Activated CD4-positive, alpha-beta T cell treated with anti-CD3 and anti-CD28 coated beads for 36 hours (primary cell): ENCODE measurements at regions not wholly inside any gene's neighbourhood (a gene's known extent, or its start where the extent isn't known, plus 50 kb on each side); places are given as distances from the start of the nearest gene placed in this dataset.
"Not testable (repeated sequence)": the region's sequence is repeated elsewhere in the genome, so short reads cannot be mapped to it uniquely, and the experiment has no call there.

ENCODE experiments used
- ATAC-seq: fragments of 200-7000 bp; cut with Tn5 transposase; one replicate; pipeline ENCODE4 v1.10.0; 2021; ENCODE audit warnings: mild to moderate bottlenecking, moderate library complexity
- CTCF ChIA-PET: fragments of 350-600 bp; sonication (Branson Sonifier 250); formaldehyde crosslinking; loops from one replicate; lab custom pipeline; 2021; ENCODE audit warnings: antibody characterized with exemption; lab: Charles Lee
- POLR2A ChIA-PET: fragments of 350-600 bp; sonication (Branson Sonifier 250); formaldehyde crosslinking; loops from one replicate; lab custom pipeline; 2021; ENCODE audit warnings: antibody characterized with exemption, inconsistent platforms; lab: Charles Lee
- DNase-seq: peaks from one replicate; pipeline ENCODE4 v3.0.0-alpha.2; 2020
- H3K27ac Mint-ChIP-seq: one replicate; pipeline ENCODE4 v1.8.0; 2021; ENCODE audit warnings: mixed read lengths
- H3K27me3 Mint-ChIP-seq: one replicate; pipeline ENCODE4 v1.8.0; 2021; ENCODE audit warnings: mixed read lengths
- H3K36me3 Mint-ChIP-seq: one replicate; pipeline ENCODE4 v1.8.0; 2021; ENCODE audit warnings: low read depth, mixed read lengths
- H3K4me1 Mint-ChIP-seq: one replicate; pipeline ENCODE4 v1.8.0; 2021; ENCODE audit warnings: mixed read lengths
- H3K4me3 Mint-ChIP-seq: one replicate; pipeline ENCODE4 v1.8.0; 2021; ENCODE audit warnings: mild to moderate bottlenecking, moderate library complexity, mixed read lengths
- H3K9me3 Mint-ChIP-seq: one replicate; pipeline ENCODE4 v1.8.0; 2021; ENCODE audit warnings: low read depth, mixed read lengths
- intact Hi-C, 2 experiments: fragments of 100-400 bp; cut with DNase I in 1 of 2; cut with micrococcal nuclease in 1 of 2; formaldehyde crosslinking; loops; one replicate each; pipeline versions ENCODE4 v1.14.2 to v1.15.1; 2022 to 2024; cut with DNase I, micrococcal nuclease

DNA sequence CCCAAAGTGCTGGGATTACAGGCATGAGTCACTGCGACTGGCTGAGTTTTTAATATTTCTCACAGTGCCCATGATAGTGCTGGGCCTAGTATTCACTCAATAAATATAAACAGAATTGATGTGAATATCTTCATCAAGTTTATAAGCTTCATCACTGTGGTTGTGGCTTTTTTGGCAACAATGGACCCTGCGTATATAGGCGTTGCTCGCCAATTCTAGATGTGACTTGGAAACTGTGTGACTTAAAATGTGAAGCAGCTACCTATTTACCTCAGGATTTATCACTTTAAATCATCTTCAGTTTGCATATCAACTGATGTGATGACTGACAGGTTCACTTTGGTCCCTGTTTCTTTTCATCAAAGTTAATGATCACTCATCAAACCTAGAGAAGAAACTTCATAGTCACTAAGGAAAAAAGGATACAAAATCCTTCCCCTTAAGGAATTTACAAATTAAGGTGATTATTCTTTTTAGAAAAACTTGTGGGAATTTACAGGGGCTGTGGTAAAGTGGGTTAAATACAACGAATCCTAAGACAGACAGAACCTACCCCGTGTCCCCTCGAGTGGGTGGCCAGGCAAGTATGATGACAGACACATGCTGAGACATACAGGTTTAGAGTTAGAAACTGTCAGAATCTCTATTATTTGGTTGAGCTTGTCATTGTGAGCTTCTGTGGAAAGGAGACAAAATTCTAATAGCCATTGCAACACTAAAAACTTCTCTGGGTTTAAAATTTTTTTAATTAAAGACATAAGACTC lies 101.3 kb downstream of the AKAP11 start:
- intact Hi-C loops = loop anchor here (1.0 kb wide), 1 partner anchor 19 kb away; no protein-coding TSS in a partner anchor
- CTCF ChIA-PET = interaction anchor here (1.0 to 1.4 kb wide), 5 partner anchors 18 to 40 kb away, joined by 3 to 4 read pairs (median 3); no protein-coding TSS in a partner anchor
- H3K27ac Mint-ChIP-seq = peak overlapping the region; percentile 60
- H3K4me3 Mint-ChIP-seq = no peak overlapping the region
- peaks cover 73% of the 10 kb centered on the region for H3K4me1 Mint-ChIP-seq
- DNase-seq (peak; percentile 56), ATAC-seq (peak; percentile 20)
- H3K9me3 Mint-ChIP-seq = peaks cover 6% of the 10 kb centered on the region
- POLR2A ChIA-PET = interaction anchor here (0.6 to 1.8 kb wide), 8 partner anchors 16 to 909 kb away, joined by 3 to 14 read pairs (median 4); no protein-coding TSS in a partner anchor
- H3K36me3 Mint-ChIP-seq = peaks cover 8% of the 10 kb centered on the region
- H3K27me3 Mint-ChIP-seq = no peaks in the 10 kb centered on the region

- peaks cover 76% of the 10 kb centered on the region for H3K4me1 Mint-ChIP-seq
- ChIA-PET CTCF (interaction anchor here (0.9 kb wide), 1 partner anchor 49 kb away, joined by 3 read pairs; no protein-coding TSS in a partner anchor), POLR2A (no interaction called here)
- no peak overlapping the region for H3K4me3 Mint-ChIP-seq
- peaks cover 15% of the 10 kb centered on the region for H3K36me3 Mint-ChIP-seq
- intact Hi-C loops = loop anchor here (5.0 kb wide), 2 partner anchors 103 to 458 kb away; partner anchors contain the start of gene AKAP11 (in 1 of the 2)
- no peak overlapping the region for H3K27ac Mint-ChIP-seq
- ATAC-seq = no peak
- DNase-seq = no peak
- H3K27me3 Mint-ChIP-seq = no peaks in the 10 kb centered on the region
- H3K9me3 Mint-ChIP-seq = peaks cover 6% of the 10 kb centered on the region
Observed at GRCh38 chr13:42375663-42376062, 103.7 kb downstream of the AKAP11 start.

- DNase-seq (peak; percentile 60), ATAC-seq (peak; percentile 83)
- H3K27ac Mint-ChIP-seq = peak overlapping the region; percentile 97
- no peak overlapping the region for H3K4me3 Mint-ChIP-seq
- ChIA-PET POLR2A (interaction anchor here (0.6 to 2.7 kb wide), 10 partner anchors 8 to 1474 kb away, joined by 3 to 53 read pairs (median 6); no protein-coding TSS in a partner anchor), CTCF (interaction anchor here (0.6 to 4.7 kb wide), 16 partner anchors 9 to 117 kb away, joined by 3 to 24 read pairs (median 3); no protein-coding TSS in a partner anchor)
- peaks cover 10% of the 10 kb centered on the region for H3K36me3 Mint-ChIP-seq
- H3K9me3 Mint-ChIP-seq = peaks cover 20% of the 10 kb centered on the region
- H3K4me1 Mint-ChIP-seq = peaks cover 74% of the 10 kb centered on the region
- H3K27me3 Mint-ChIP-seq = no peaks in the 10 kb centered on the region
- intact Hi-C loops = loop anchor here (1.0 to 5.0 kb wide), 8 partner anchors 15 to 461 kb away; partner anchors contain the start of gene AKAP11 (in 1 of the 2)
Observed at GRCh38 chr13:42377640-42378382, 105.9 kb downstream of the AKAP11 start.

- Mint-ChIP-seq H3K36me3 (peaks cover 10% of the 10 kb centered on the region), H3K9me3 (peaks cover 20% of the 10 kb centered on the region), H3K4me1 (peaks cover 73% of the 10 kb centered on the region), H3K27ac (peak overlapping the region; percentile 97), H3K4me3 (no peak overlapping the region), H3K27me3 (no peaks in the 10 kb centered on the region)
- DNase-seq (peak; percentile 46), ATAC-seq (no peak)
- CTCF ChIA-PET = interaction anchor here (1.0 to 4.7 kb wide), 9 partner anchors 9 to 117 kb away, joined by 3 to 24 read pairs (median 4); no protein-coding TSS in a partner anchor
- POLR2A ChIA-PET = interaction anchor here (0.6 to 2.7 kb wide), 9 partner anchors 9 to 1473 kb away, joined by 3 to 53 read pairs (median 6); no protein-coding TSS in a partner anchor
- intact Hi-C loops = loop anchor here (1.0 to 5.0 kb wide), 5 partner anchors 15 to 461 kb away; partner anchors contain the start of gene AKAP11 (in 1 of the 2)
Observed at GRCh38 chr13:42378383-42378780, 106.4 kb downstream of the AKAP11 start.

GRCh38 chr13:42379241-42379640 lies 107.3 kb downstream of the AKAP11 start:
- no peaks in the 10 kb centered on the region for H3K27me3 Mint-ChIP-seq
- ATAC-seq = no peak
- peaks cover 20% of the 10 kb centered on the region for H3K9me3 Mint-ChIP-seq
- H3K27ac Mint-ChIP-seq = peak overlapping the region; percentile 97
- POLR2A ChIA-PET = no interaction called here
- intact Hi-C loops = loop anchor here (2.0 to 5.0 kb wide), 3 partner anchors 107 to 462 kb away; partner anchors contain the start of gene AKAP11 (in 1 of the 2)
- H3K36me3 Mint-ChIP-seq = peaks cover 10% of the 10 kb centered on the region
- H3K4me1 Mint-ChIP-seq = peaks cover 74% of the 10 kb centered on the region
- no peak for DNase-seq
- CTCF ChIA-PET = interaction anchor here (0.6 to 4.7 kb wide), 5 partner anchors 10 to 23 kb away, joined by 3 to 24 read pairs (median 4); no protein-coding TSS in a partner anchor
- no peak overlapping the region for H3K4me3 Mint-ChIP-seq

- Mint-ChIP-seq H3K27ac (peak overlapping the region; percentile 90), H3K4me3 (peak overlapping the region; percentile 5), H3K36me3 (peaks cover 10% of the 10 kb centered on the region), H3K9me3 (peaks cover 20% of the 10 kb centered on the region), H3K4me1 (peaks cover 70% of the 10 kb centered on the region), H3K27me3 (no peaks in the 10 kb centered on the region)
- ATAC-seq (peak; percentile 38), DNase-seq (peak; percentile 53)
- POLR2A ChIA-PET = interaction anchor here (0.6 to 2.8 kb wide), 4 partner anchors 12 to 83 kb away, joined by 3 to 17 read pairs (median 5); no protein-coding TSS in a partner anchor
- CTCF ChIA-PET = interaction anchor here (1.0 to 4.7 kb wide), 4 partner anchors 8 to 12 kb away, joined by 5 to 24 read pairs (median 6); no protein-coding TSS in a partner anchor
- intact Hi-C loops = no loop called here
Observed at GRCh38 chr13:42380420-42381164, 108.6 kb downstream of the AKAP11 start.

DNA sequence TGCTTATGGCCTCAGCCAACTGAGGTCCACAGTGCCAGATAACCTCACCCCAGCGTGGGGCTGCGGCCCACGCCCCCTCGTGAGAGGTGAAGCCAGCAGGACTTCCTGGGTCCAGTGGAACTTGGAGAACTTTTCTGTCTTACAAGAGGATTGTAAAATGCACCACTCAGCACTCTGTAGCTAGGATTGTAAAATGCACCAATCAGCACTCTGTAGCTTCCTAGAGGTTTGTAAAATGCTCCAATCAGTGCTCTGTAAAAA lies 109.1 kb downstream of the AKAP11 start:
- H3K36me3 Mint-ChIP-seq = peaks cover 10% of the 10 kb centered on the region
- no peak overlapping the region for H3K27ac Mint-ChIP-seq
- POLR2A ChIA-PET = interaction anchor here (0.6 to 2.8 kb wide), 3 partner anchors 12 to 84 kb away, joined by 4 to 17 read pairs (median 6); no protein-coding TSS in a partner anchor
- CTCF ChIA-PET = interaction anchor here (0.6 to 4.7 kb wide), 3 partner anchors 9 to 267 kb away, joined by 3 to 24 read pairs (median 5); no protein-coding TSS in a partner anchor
- no peak for ATAC-seq
- H3K27me3 Mint-ChIP-seq = no peaks in the 10 kb centered on the region
- H3K4me3 Mint-ChIP-seq = no peak overlapping the region
- DNase-seq = no peak
- peaks cover 65% of the 10 kb centered on the region for H3K4me1 Mint-ChIP-seq
- peaks cover 20% of the 10 kb centered on the region for H3K9me3 Mint-ChIP-seq
- intact Hi-C loops = no loop called here

- ChIA-PET POLR2A (interaction anchor here (0.6 to 2.8 kb wide), 3 partner anchors 11 to 84 kb away, joined by 4 to 17 read pairs (median 6); no protein-coding TSS in a partner anchor), CTCF (interaction anchor here (0.6 to 4.7 kb wide), 3 partner anchors 9 to 267 kb away, joined by 3 to 24 read pairs (median 5); no protein-coding TSS in a partner anchor)
- ATAC-seq, H3K27me3 Mint-ChIP-seq, H3K4me3 Mint-ChIP-seq, intact Hi-C loops, DNase-seq, H3K27ac Mint-ChIP-seq: not testable (repeated sequence)
- Mint-ChIP-seq H3K4me1 (peaks cover 63% of the 10 kb centered on the region), H3K36me3 (peaks cover 10% of the 10 kb centered on the region), H3K9me3 (peaks cover 20% of the 10 kb centered on the region)
Observed at GRCh38 chr13:42381426-42381825, 109.5 kb downstream of the AKAP11 start.

- H3K9me3 Mint-ChIP-seq = peaks cover 17% of the 10 kb centered on the region
- ATAC-seq = no peak
- CTCF ChIA-PET = interaction anchor here (0.6 to 1.2 kb wide), 3 partner anchors 9 to 13 kb away, joined by 3 to 6 read pairs (median 3); no protein-coding TSS in a partner anchor
- no peak overlapping the region for H3K4me3 Mint-ChIP-seq
- H3K36me3 Mint-ChIP-seq = peaks cover 10% of the 10 kb centered on the region
- intact Hi-C loops = no loop called here
- H3K4me1 Mint-ChIP-seq = peaks cover 58% of the 10 kb centered on the region
- POLR2A ChIA-PET = no interaction called here
- no peaks in the 10 kb centered on the region for H3K27me3 Mint-ChIP-seq
- no peak for DNase-seq
- H3K27ac Mint-ChIP-seq = no peak overlapping the region
Observed at GRCh38 chr13:42383025-42383424, 111.1 kb downstream of the AKAP11 start.

- intact Hi-C loops = no loop called here
- ChIA-PET POLR2A (interaction anchor here (0.9 kb wide), 1 partner anchor 9 kb away, joined by 3 read pairs; no protein-coding TSS in a partner anchor), CTCF (interaction anchor here (0.7 to 1.2 kb wide), 2 partner anchors 12 to 31 kb away, joined by 3 read pairs; no protein-coding TSS in a partner anchor)
- Mint-ChIP-seq H3K27ac (no peak overlapping the region), H3K27me3 (no peaks in the 10 kb centered on the region), H3K4me1 (peaks cover 56% of the 10 kb centered on the region), H3K9me3 (peaks cover 17% of the 10 kb centered on the region), H3K4me3 (no peak overlapping the region), H3K36me3 (peaks cover 4% of the 10 kb centered on the region)
- ATAC-seq (no peak), DNase-seq (no peak)
Observed at GRCh38 chr13:42384265-42384664, 112.3 kb downstream of the AKAP11 start.
